Esophagus muscularis mucosa (tissue), 4 donors: ENCODE measurements at regions not wholly inside any gene's neighbourhood (a gene's known extent, or its start where the extent isn't known, plus 50 kb on each side); places are given as distances from the start of the nearest gene placed in this dataset.
"Not testable (repeated sequence)": the region's sequence is repeated elsewhere in the genome, so short reads cannot be mapped to it uniquely, and the experiment has no call there.

ENCODE experiments used
- DNase-seq: peaks from one replicate; pipeline ENCODE4 v3.0.0-alpha.2; 2017; ENCODE audit errors: extremely low spot score
- H3K27ac ChIP-seq, 4 donors: fragments of 200-600 bp; sonication (generic); replicated peaks in 1 of 4; 1 replicate in 3 of 4; 2 replicates in 1 of 4; pipeline ENCODE4 v1.5.1; 2016 to 2019; ENCODE audit warnings: mild to moderate bottlenecking in 1 of 4
- H3K27me3 ChIP-seq, 4 donors: fragments of 200-600 bp; sonication (generic); one replicate each; pipeline versions ENCODE4 v1.5.1 to v1.6.0; 2016 to 2019
- H3K36me3 ChIP-seq, 4 donors: fragments of 200-600 bp; sonication (generic); one replicate each; pipeline ENCODE4 v1.5.1; 2016 to 2019
- H3K4me1 ChIP-seq, 4 donors: fragments of 200-600 bp; sonication (generic); one replicate each; pipeline ENCODE4 v1.5.1; 2016 to 2019
- H3K4me3 ChIP-seq, 4 donors: fragments of 200-600 bp; sonication (generic); 1 replicate in 2 of 4; 2 replicates in 2 of 4; pipeline ENCODE4 v1.5.1; 2016 to 2019; ENCODE audit warnings: mild to moderate bottlenecking in 4 of 4, moderate library complexity in 1 of 4
- H3K9me3 ChIP-seq, 4 donors: fragments of 200-600 bp; sonication (generic); 1 replicate in 3 of 4; 2 replicates in 1 of 4; pipeline ENCODE4 v1.5.1; 2016 to 2019
- CTCF ChIP-seq, 3 experiments: fragments of 200-600 bp in 2 of 3; fragments of 450-650 bp in 1 of 3; sonication (generic) in 2 of 3; IDR thresholded peaks; one replicate each; pipeline ENCODE4 v1.5.1; 2017 to 2019; ENCODE audit warnings: antibody characterized with exemption in 3 of 3, mild to moderate bottlenecking in 2 of 3, moderate library complexity in 1 of 3
- EP300 ChIP-seq: sonication (generic); formaldehyde crosslinking; IDR thresholded peaks from one replicate; pipeline ENCODE4 v1.6.1; 2017; ENCODE audit warnings: antibody characterized with exemption
- POLR2A ChIP-seq: fragments of 450-650 bp; IDR thresholded peaks from one replicate; pipeline ENCODE4 v1.6.1; 2017; ENCODE audit warnings: antibody characterized with exemption, moderate library complexity, mild to moderate bottlenecking, low read depth
- POLR2AphosphoS5 ChIP-seq, 2 donors: sonication (generic); formaldehyde crosslinking; IDR thresholded peaks; one replicate each; pipeline ENCODE4 v1.6.1; 2017; ENCODE audit warnings: antibody characterized with exemption in 2 of 2
- WGBS: methylation state at CpG from one replicate; pipeline ENCODE4 v1.1.5; 2018; 5-methylcytosine and 5-hydroxymethylcytosine counted together
- intact Hi-C: fragments of 100-400 bp; cut with DNase I; formaldehyde crosslinking; loops from one replicate; pipeline ENCODE4 v1.15.1; 2023

DNA sequence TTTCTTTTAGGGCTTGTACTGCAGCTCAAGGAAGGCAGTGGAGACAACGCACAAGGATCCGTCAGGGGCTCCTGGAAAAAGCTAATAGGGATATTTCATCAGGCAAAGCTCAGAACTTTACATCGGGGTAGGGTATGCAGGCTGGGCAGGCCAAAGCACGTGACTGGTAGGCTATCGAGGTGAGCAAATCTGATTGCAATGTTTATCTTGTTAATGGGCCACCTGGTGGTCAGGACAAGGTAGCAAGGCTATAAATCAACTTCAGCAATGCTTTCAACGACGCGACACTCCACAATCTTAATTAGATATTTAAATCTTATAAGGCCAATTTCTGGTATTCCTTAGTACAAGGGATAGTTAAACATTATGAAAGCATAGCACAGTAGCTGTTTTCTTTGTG is 1302.8 kb upstream of the EYS start:
- no peak overlapping the region for H3K4me3 ChIP-seq
- WGBS, result 70% methylated on average over 8 of the region's 8 CpGs
- TF ChIP-seq CTCF (IDR thresholded peaks at IDR 0.05) (no peak), EP300 (no peak), POLR2A (no peak), POLR2AphosphoS5 (IDR thresholded peaks at IDR 0.05) (no peak)
- DNase-seq, result no peak
- H3K9me3 ChIP-seq, result no peaks in the 10 kb centered on the region
- intact Hi-C loops, result no loop called here
- no peaks in the 10 kb centered on the region for H3K27me3 ChIP-seq
- H3K36me3 ChIP-seq, result no peaks in the 10 kb centered on the region
- H3K4me1 ChIP-seq, result no peaks in the 10 kb centered on the region
- no peak overlapping the region for H3K27ac ChIP-seq

DNA sequence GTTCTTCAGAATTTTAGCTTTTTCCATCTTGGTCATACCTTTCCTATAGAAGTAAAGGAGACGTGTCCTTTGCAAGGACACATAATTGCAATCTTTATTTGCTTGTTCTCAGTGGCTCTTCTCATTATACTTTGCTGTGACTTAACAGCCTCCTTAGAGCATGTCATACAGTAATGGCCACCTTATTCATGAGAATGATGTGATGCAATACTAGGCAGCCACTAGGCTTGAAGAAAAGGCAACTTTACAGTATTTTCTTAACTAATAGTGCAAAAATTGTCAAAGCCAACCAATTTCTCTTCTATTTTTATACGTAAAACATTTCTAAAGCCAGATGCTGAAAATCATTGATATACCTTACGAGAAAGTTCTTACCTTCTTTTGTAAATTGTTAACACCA is 1296.8 kb upstream of the EYS start:
- H3K9me3 ChIP-seq, result no peaks in the 10 kb centered on the region
- TF ChIP-seq EP300, result no peak
- TF ChIP-seq POLR2A, result no peak
- TF ChIP-seq CTCF (IDR thresholded peaks at IDR 0.05), result no peak

GRCh38 chr6:67000121-67000520 is 1293.1 kb upstream of the EYS start:
- no peak for TF ChIP-seq POLR2A
- TF ChIP-seq EP300, result no peak
- no peak for TF ChIP-seq CTCF (IDR thresholded peaks at IDR 0.05)
- no peak for TF ChIP-seq POLR2AphosphoS5 (IDR thresholded peaks at IDR 0.05)
- intact Hi-C loops, result no loop called here
- no peaks in the 10 kb centered on the region for H3K36me3 ChIP-seq
- H3K27me3 ChIP-seq, result no peaks in the 10 kb centered on the region
- H3K4me3 ChIP-seq, result no peak overlapping the region
- 96% methylated on average over 2 of the region's 2 CpGs for WGBS
- no peak for DNase-seq
- no peaks in the 10 kb centered on the region for H3K4me1 ChIP-seq
- no peaks in the 10 kb centered on the region for H3K9me3 ChIP-seq
- no peak overlapping the region for H3K27ac ChIP-seq

More for the DNA sequence above, 1296.8 kb upstream of the EYS start:
- H3K4me1 ChIP-seq, result no peaks in the 10 kb centered on the region
- H3K27ac ChIP-seq, result no peak overlapping the region
- no peaks in the 10 kb centered on the region for H3K36me3 ChIP-seq
- intact Hi-C loops, result no loop called here
- DNase-seq, result no peak
- H3K4me3 ChIP-seq, result no peak overlapping the region
- no peaks in the 10 kb centered on the region for H3K27me3 ChIP-seq
- 84% methylated on average over 3 of the region's 3 CpGs for WGBS

DNA sequence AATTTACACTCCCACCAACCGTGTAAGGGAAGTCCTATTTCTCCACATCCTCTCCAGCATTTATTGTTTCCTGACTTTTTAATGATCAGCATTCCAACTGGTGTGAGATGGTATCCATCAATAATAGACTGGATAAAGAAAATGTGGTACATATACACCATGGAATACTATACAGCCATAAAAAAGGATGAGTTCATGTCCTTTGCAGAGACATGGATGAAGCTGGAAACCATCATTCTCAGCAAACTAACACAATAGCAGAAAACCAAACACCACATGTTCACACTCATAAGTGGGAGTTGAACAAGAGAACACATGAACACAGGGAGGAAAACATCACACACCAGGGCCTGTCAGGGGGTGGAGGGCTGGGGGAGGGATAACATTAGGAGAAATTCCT is 1290.6 kb upstream of the EYS start:
- intact Hi-C loops, H3K4me1 ChIP-seq, DNase-seq, H3K36me3 ChIP-seq, H3K9me3 ChIP-seq, H3K27ac ChIP-seq, H3K27me3 ChIP-seq, H3K4me3 ChIP-seq: not testable (repeated sequence)
- WGBS, result 81% methylated on average over 1 of the region's 1 CpG

DNA sequence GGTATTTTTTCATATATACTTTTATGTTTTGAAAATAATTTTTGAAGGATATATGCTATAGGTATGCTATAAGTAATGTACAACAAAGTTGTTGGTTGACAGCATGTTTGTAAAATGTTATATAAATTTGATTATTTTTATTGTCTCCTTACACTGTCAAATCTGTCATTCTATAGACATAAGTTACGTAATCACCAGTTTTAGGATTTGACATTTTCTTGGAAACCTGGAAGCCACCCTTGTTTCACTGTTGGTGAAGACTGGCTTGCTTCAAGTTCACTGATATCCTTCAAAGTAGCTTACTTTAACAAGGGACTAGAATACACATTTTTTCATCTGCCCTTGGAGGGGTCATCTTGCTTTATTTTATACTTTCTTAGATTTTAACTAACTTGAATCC is 1288.6 kb upstream of the EYS start:
- H3K4me1 ChIP-seq, result no peaks in the 10 kb centered on the region
- H3K9me3 ChIP-seq, result peaks cover 0 to 2% (median 0%) of the 10 kb centered on the region in 4 donors
- H3K4me3 ChIP-seq, result no peak overlapping the region
- TF ChIP-seq POLR2AphosphoS5 (IDR thresholded peaks at IDR 0.05), result no peak
- no peak for TF ChIP-seq EP300
- no peak for TF ChIP-seq POLR2A
- TF ChIP-seq CTCF (IDR thresholded peaks at IDR 0.05), result no peak
- DNase-seq, result no peak
- H3K36me3 ChIP-seq, result no peaks in the 10 kb centered on the region
- WGBS, result 88% methylated on average over 1 of the region's 1 CpG
- no peaks in the 10 kb centered on the region for H3K27me3 ChIP-seq
- H3K27ac ChIP-seq, result no peak overlapping the region
- intact Hi-C loops, result no loop called here

DNA sequence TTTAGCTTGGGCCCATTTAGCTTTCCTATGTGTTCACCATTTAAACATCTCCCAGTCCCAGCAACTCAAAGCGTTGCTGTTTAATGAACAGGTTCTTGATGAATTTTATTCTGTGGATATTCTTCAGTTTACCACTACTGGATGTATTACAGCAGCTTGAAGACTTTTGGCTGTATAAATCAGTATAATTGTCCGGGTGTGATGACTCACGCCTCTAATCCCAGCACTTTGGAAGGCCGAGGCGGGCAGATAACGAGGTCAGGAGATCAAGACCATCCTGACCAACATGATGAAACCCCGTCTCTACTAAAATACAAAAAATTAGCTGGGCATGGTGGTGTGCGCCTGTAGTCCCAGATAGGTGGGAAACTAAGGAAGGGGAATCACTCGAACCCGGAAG is 1286.7 kb upstream of the EYS start:
- H3K9me3 ChIP-seq, intact Hi-C loops: not testable (repeated sequence)
- WGBS, result 77% methylated on average over 10 of the region's 10 CpGs

More for the DNA sequence above, 1286.7 kb upstream of the EYS start:
- not testable (repeated sequence) for H3K27ac ChIP-seq, H3K36me3 ChIP-seq, H3K27me3 ChIP-seq, DNase-seq, H3K4me1 ChIP-seq, H3K4me3 ChIP-seq
